NCI-H2107 treated with DMSO at 0.1 percent for 48 hours (cell line): ENCODE measurements at regions not wholly inside any gene's neighbourhood (a gene's known extent, or its start where the extent isn't known, plus 50 kb on each side); places are given as distances from the start of the nearest gene placed in this dataset.
"Not testable (repeated sequence)": the region's sequence is repeated elsewhere in the genome, so short reads cannot be mapped to it uniquely, and the experiment has no call there.

Experiments used
- DNase-seq: peaks from one replicate; lab custom pipeline; 2025; ENCODE audit not compliant: unreplicated experiment; lab: John Stamatoyannopoulos, UW

DNA sequence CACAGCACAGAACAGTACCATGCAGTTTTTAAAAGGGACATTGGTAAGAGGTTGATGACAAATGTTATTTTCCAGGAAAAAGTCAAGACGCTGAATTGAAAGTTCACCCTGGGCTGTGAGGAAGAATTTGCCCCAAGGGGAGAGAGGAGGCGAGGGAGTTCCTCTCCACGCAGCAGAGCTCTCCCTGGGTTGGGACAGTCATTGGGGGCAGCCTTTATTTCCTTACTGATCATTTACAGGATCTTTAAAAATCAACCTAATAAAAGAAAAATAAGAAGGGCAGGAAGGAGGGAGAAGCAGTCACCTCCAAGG, 49.9 kb upstream of the WNT7B start:
- DNase-seq, result no peak

DNA sequence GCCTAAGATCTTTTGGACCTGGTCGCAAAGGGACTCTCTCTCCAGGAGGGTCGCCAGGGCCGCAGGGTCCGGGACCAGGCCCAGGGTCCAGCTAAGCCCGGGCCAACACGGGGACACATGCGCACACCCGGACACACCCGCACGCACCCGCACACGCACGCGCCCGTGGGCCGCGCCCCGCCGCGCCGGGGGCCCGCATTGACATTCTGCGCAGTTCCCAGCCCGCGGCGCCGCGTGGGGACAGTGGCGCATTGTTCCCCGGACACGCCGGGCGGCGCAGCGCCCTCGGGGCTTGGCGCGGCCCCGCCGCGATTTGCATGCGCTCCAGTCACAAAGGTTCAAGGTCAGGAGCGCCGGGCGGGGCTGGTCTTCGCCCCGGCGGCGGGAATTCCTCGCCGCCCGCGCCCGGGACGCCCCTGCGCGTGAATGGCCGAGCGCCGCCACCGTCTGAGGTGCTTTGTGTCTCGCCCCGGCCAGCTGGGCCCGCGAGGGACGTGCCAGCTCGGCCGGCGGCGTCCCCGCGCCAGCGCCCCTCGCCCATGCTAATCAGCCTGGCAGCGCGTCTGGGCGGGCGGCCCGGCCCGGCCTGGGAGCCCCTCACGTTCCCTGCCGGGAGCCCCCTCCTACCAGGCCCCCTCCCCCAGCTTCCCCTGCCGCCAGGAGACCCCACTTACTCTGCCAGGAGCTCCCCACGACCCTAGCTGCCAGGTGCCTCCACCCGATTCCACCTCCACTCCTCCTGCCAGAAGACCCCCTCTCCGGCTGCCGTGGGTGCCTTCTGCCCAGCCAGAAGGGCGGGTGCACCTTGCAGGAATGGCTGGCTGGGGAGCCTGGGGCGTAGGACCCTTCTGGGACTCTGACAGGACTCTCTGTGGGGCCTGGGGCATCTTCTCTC, 50.5 kb upstream of the WNT7B start:
- no peak for DNase-seq

DNA sequence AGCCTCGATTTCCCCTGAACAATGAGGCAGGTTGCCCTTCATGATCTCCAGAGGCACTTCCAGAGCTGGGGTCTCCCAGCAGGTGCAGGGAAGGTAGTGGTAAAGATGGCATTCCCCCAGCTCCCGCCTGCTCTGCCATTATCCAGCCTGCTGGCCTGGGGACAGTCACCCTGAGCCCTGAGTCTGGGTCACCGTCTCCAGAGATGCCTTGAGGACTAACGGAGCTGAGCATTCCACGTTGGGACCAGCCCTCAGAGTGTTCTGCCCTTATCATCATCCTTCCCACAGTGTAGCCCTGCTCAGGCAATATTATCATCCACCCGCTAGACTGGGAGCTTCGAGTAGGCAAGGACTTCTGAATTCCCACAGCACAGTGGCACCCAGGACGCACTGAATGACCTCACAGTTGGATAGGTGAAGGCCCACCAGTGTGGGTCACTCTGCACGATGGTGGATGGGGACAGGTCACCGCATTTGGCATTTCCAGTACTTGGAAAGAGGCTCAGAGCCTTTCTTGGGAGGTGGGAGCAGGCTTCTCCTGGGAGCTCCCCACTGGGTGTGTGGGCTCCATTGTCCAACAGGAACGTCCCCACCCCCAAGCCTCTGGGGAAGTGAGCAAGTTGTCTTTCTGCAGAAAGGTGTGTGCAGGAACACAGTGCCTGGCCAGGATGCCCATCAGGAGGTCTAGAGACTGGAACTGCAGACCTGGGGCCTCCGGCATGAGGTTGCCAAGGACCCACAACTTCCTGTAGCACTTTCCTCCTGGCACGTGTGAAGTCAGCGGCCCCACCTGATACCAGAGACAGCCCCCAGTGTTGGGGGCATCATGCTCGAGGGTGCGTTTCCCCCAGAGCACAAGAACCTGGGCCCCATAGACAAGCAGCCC, 51.4 kb upstream of the WNT7B start:
- DNase-seq, result no peak

DNA sequence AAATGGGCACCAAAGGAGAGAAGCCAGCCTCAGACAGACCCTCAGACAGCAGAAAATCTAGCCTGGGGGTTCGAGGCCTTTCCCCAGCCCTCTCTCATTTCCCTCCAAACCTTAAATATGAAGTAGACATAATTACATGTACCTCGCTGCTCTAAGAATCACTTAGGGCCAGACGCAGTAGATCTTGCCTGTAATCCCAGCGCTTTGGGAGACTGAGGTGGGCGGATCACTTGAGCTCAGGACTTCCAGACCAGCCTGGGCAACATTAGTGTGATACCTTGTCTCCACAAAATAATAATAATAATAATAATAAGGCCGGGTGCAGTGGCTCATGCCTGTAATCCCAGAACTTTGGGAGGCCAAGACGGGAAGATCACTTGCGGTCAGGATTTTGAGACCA, 52.1 kb upstream of the WNT7B start:
- DNase-seq, result no peak

DNA sequence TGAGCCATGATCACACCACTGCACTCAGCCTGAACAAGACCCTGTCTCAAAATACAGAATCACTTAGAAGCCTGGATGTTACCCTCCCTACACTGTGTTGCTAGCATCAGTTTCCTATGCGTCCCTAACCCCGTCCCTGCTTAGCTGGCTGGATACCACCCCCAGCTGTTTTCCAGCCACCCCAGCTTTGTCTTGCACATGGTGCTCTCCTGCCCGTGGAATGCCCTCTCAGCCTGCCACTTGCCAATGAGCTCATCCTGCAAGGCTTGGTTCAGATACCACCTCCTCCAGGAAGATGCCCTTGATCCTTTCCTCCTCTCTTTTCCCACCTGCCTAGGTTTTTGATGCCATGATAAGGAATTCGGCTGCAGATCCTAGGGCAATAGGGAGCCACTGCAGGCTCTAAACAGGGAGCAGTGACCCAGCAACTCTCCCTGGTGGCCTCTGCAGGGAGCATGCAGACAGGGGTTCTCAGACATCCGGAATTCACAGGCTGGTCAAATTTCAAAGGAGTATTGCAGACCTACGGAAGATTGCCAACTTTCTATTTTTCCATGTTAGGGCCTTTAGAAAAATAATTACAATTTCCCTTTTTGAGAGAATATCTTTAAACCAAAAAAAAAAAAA, 52.7 kb upstream of the WNT7B start:
- DNase-seq, result no peak

DNA sequence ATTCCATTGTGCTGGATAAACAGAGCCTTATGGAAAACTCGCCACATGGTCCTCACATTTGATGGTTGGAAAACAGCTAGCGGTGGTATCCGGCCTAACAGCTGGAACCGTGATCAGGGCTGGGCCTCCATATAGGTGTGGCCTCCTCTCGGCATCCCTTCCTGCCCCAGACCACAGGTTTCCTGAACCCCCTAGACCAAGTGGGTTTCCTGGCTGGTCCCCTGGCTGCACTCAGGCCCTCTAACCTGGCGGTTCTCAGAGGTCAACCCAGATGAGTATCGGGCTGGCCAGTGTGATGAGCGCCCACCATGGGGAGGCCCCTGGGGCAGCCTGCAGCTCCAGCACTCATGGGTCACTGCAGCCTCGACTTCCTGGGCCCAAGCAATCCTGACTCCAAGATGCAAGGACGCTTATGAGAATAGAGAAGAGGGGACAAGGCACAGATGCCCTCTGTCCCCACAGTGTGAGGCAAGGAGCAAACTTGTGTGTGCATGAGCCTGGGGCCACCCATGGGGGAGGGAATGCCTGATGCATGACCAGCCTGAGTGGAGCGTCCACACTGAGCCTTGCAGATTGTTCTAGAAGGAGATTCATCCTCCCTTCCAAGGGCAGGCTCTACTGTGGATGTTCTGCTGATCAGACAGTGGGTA, 53.4 kb upstream of the WNT7B start:
- DNase-seq, result no peak

DNA sequence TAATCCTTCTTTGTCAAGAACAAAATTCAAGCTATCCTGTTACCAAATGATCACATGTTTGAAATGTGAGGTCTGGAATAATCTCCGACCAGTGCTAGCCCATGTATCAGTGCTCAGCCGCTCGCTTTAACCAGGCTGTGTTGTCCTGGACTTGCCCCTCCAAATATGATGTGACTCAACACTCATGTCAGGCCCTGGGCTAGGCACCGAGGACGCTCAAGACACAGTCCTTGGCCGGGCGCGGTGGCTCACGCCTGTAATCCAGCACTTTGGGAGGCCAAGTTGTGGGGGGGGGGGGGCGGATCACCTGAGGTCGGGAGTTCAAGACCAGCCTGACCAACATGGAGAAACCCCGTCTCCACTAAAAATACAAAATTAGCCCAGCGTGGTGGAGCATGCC, 54.1 kb upstream of the WNT7B start:
- DNase-seq, result no peak

GRCh38 chr22:46031557-46031956, 54.6 kb upstream of the WNT7B start:
- DNase-seq, result no peak

GRCh38 chr22:46031965-46032851, 55.2 kb upstream of the WNT7B start:
- no peak for DNase-seq

GRCh38 chr22:46033256-46034200, 56.6 kb upstream of the WNT7B start:
- no peak for DNase-seq

- not testable (repeated sequence) for DNase-seq
Measured at GRCh38 chr22:46034480-46034879, 57.5 kb upstream of the WNT7B start.

DNA sequence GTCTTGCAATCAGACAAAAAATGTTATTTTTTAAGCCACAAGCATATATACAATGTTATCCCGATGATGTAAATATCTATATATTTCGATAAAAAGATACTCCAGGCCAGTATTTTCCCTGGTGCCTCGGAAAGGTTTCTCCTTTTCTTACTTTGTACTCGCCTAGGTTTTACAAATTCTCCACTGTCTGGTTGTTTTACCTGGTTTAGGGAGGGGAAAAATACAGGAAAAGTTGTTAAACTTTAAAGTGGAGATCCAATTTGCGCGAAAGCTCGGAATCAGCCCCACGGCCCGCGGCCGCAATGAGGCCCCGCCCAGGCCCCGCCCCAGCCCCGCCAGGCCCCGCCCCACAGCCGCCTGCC, 58.4 kb upstream of the WNT7B start:
- DNase-seq, result no peak

GRCh38 chr22:46035742-46036557, 59.0 kb upstream of the WNT7B start:
- peak; percentile 86 for DNase-seq

DNA sequence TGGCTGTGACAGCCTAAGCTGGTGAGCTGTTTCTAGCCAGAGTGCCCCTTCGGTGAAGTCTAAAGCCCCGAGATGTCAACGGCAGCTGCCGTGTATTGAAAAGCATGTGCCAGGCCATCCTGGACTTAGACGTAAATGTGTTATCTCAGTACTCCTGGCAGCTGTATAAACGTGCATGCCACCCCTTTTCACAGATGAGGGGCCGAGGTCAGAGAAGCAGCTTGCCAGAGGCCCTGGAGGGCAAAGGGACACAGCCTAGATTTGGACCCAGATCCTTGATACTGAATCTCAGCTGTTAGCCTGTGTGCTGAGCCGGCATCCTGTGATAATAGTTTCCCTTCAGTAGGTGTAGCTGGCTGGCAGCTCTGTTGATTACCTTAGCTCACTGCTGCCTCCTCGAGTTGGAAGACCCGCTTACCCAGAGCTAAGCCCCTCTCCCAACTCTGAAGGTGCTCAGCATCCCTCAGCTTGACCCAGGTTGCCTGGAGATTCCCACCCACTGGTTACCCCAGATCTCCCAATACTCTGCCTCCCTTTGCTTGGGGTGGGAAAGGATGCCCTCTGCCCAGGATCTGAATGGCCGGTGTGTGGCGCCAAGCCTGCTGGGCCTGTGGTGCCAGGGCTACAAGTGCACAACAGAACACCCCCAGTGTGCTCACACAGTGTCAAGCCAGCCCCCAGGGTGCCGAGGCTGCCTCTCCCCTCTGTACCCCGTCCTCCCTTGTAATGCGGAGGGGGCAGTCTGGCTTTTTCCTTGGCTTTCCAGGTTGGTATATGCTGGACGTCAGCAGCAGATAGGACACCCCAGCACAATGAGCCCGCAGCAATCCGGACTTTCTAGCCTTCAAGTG, 59.8 kb upstream of the WNT7B start:
- peak; percentile 46 for DNase-seq

- DNase-seq, result no peak
Measured at GRCh38 chr22:46038174-46038487, 61.2 kb upstream of the WNT7B start.

- peak; percentile 28 for DNase-seq
Measured at GRCh38 chr22:46038516-46039430, 61.8 kb upstream of the WNT7B start.

- peak; percentile 53 for DNase-seq
Measured at GRCh38 chr22:46039535-46039934, 62.6 kb upstream of the WNT7B start.
